Stimulated activated CD4-positive, alpha-beta T cell treated with anti-CD3 and anti-CD28 coated beads, Interleukin-1b, Interleukin-23, amount 100 ng/mL, for 24 hours (primary cell): ENCODE measurements at regions not wholly inside any gene's neighbourhood (a gene's known extent, or its start where the extent isn't known, plus 50 kb on each side); places are given as distances from the start of the nearest gene placed in this dataset.
"Not testable (repeated sequence)": the region's sequence is repeated elsewhere in the genome, so short reads cannot be mapped to it uniquely, and the experiment has no call there.

Experiments
- DNase-seq, 4 experiments: peaks; one replicate each; pipeline ENCODE4 v3.0.0-alpha.2; 2020; ENCODE audit warnings: low read depth in 4 of 4, low spot score in 1 of 4

DNA sequence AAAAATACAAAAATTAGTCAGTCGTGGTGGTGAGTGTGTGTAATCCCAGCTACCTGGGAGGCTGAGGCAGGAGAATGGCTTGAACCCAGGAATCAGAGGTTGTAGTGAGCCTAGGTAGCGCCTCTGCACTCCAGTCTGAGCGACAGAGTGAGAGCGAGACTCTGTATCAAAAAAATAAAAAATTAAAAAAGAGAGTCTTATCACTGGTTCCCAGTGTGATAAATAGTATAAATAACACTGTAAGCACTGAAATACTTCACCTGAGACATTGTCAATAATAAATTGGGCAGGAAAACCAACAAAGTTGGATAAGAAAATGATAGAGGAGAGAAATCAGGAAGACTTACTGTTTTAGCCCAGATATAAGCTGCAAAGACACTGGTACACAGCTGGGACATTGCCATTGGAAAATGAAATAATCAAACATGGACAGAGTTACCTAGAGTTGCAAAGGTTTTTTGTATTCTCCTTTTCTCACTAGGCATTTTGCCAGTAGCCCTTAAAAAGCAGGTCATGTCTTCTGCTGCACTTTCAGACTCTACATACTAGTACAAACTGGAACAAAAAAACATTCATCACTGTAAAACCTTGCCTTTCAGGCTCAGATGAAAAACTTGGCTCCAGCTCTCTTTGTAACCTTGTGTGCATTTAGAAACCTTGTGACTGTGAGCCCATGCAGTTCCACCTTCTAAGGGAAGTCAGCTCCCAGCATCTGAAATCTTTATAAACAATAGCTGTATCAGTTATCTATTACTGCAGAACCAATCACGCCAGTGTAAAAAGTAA is 55.0 kb upstream of the PPP1R2C start:
- no peak for DNase-seq

DNA sequence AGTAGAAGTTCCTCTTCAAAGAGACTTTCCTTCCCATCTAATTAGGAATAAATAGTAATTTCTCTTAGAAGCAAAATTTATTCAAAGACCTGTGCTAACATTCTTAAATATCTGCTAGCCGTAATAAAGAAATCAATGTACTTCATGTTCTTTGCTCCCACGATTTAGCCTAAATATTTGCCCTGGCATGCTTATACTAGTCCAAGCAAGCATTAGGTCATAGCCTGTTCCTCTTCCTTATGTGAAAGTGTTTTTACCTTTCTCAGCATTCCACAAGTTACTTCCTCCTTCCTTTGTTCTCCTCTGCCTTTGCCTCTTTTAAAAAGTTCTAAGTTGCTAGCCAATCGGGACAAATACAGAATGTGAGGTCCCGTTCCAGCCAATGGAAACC is 55.6 kb upstream of the PPP1R2C start:
- not testable (repeated sequence) for DNase-seq

DNA sequence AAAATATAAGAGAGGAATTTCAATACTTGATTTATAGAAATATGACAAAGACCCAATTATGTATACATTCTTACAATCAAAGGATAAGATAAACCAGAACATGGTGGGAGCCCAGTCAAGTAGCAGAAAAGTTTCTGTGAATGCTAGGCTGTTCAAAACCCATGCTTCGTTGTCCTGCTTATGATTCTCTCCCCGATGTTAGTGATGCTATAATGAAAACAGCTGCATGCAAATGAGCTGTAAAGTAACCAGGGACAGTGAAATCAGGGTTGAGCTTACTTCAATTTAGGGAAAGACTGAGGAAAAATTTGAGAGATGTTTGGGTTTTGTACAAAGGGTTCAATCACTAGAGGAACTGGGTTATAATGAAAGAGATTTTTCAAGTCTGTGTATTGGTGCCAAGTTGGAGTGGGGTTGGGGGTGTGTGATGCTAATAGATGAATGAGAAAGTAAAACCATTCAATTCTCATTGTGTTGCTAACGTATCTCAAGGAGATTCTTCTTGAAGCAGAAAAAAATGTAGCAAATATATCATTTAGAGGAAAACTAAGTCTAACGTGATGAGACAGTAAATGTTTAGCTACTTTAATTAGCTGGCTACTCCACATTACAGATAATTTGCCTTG is 59.3 kb upstream of the PPP1R2C start:
- no peak for DNase-seq

DNA sequence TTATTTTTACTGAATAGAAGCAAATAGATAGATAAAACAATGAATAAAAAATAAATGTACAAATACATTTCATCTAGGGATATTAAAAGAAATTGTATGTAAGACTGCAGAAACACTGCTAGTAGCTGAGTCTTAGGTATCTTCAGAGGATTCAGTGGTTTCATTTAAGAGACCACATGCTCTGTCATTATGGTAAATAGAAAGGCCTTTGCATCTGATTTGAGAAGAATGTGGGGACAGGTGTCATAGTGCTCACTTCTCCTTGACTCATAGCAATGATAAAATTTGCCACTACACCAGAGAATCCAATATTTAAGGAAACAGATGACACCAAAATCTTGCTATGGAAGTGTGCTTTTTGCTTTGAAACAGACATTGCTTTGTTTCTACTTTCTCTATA is 59.8 kb upstream of the PPP1R2C start:
- no peak for DNase-seq

DNA sequence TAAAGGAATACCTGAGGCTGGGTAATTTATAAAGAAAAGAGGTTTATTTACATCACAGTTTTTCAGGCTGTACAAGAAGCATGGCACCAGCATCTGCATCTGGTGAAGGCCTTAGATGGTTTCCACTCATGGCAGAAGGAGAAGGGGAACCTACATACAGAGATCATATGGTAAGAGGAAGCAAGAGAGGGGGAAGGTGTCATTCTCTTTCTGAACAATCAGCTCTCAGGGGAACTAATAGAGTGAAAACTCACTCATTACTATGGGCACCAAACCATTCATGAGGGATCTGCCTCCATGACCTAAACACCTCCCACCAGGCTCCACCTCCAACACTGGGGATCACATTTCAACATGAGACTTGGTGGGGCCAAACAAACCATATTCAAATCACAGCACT is 61.7 kb upstream of the PPP1R2C start:
- no peak for DNase-seq

DNA sequence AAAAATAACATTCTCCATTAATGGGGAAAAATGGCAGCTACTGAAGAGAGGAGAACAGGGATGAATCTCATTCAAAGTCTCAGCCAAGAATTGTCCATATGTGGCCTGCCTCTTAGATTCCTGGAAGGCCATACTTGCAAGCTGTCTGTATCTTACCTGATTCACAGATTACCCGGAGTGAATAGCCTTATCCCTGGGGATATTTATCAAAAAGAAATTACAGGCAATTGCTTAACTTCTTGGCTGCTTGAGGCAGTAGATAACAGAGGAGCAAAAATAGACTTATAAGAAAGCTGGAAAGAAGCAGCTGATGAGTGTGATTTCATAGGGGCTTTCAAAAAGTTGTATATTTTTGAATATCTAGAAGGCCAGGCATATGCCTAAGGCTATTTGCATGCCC is 68.8 kb upstream of the PPP1R2C start:
- DNase-seq, result no peak

DNA sequence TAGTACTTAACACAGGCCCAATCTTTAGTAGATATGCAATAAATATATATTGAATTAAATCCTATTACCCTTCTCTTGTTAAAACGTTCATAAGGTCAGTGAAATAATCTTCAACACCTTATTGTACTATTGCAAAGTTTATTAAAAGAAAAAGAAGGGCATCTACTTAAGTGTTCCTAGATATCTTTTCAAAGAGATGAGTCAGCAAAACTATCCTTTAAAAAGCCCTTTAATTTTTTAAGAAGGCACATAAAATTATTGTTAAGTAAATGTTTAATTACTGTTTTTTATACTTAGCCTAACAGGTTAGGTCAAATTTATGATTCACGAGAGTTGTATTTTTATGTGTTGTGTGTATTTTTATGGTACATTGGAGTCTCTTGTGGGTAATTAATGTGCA is 77.3 kb upstream of the PPP1R2C start:
- no peak for DNase-seq

DNA sequence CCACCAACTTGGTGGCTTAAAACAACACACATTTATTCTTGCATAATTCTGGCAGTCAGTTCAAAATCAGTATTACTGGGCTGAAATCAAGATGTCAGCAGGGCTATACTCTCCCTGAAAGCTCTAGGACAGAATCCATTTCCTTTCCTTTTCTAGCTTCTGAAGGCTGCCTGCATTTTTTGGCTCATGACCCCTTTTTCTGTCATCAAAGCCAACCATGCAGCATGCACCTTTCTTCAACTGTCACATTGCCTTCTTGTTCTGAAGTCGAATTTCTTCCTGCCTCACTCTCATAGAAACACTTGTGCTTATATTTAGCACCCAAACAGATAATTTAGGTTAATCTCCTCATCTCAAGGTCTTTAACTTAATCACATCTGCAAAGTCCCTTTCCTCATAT is 79.8 kb upstream of the PPP1R2C start:
- no peak for DNase-seq

DNA sequence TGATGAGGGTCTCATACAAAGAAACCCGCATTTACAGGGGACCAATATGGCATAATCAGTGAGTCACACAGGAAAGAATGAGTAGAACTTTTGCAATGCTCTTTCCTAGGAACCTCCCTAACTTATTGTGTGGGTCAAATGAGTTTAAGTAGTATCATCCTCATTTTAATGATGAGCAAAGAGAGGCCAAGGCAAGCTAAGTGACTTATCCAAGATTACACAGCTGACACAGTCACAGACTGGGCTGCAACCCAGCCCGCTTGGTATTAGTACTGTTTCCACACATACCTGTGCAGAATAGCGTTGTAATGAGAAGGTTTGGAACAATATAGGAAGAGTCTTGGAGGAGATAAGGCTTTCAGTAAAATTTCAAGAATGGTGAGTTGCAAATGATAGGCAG is 91.0 kb upstream of the PPP1R2C start:
- DNase-seq, result no peak

DNA sequence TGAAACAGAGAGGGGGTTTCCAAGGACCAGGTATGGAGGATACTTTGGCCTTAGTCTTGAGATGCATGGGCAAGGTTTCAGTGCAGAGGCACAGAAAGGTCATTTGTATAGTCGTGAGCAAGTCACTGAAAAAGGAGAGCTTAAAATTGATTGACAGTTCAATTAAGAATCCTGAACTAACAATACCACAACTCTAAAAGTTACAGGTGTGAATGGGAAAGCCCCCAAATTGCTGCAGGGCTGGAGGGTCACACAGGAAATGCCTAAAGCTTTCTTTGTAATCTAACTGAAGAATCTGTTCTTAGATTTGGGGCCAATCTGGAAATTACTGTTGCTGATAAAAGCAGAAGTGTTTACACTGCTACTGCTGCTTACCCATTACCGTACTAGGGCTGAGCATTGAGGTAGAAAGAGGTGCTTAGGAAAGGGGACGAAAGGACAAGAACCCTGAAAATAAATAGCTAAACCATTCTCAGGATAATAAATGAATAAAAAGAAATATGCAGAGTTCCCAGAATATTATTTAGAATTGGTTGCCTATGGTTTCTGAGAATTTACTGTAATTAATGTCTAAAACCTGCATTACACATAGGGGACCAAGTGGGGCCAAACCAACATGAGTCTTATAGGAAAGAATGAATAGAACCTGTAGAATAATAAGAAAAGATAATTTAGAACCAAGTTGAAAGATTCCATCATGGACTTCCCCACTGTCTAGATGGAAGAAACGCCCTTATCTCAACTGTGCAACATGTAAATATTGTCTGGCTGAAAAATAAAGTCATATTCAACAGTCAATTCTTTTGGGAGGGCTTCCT is 91.9 kb upstream of the PPP1R2C start:
- DNase-seq, result no peak

DNA sequence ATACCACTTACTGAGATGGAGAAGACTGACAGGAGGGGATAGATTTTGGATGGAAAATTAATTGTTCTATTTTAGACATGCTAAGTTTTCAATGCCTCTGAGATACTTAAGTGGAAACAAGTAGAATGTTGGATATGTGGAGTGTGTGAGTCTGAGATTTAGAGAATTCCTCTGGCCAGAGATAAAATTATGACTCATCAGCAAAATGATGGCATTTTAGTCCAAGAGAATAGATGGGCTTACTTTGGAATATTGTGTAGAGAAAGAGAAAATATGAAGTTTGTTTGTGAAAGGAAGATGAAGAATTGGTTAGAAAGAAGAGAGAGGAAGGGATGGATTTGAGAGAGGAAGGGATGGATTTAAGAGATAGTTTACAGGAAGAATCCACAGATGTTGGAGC is 108.6 kb upstream of the PPP1R2C start:
- DNase-seq, result no peak

DNA sequence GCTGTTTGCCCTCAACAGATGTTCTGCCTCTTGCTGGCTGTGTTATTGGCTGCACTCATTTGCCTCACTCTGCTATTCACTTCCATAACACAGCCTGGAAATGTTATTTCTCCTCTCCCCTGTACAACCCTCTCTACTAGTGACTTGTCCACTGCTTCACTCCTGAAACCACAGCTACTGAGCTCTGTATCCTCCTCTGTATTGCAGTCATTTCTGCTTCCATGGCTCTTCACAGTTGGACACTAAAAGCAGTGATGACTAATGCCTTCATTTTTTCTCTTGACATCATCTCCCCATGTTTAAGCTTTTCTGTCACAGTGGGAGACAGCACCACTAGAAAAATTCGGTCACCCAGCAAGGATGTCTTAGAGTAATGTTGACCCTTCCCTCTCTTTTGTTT is 123.0 kb upstream of the PPP1R2C start:
- DNase-seq, result no peak

DNA sequence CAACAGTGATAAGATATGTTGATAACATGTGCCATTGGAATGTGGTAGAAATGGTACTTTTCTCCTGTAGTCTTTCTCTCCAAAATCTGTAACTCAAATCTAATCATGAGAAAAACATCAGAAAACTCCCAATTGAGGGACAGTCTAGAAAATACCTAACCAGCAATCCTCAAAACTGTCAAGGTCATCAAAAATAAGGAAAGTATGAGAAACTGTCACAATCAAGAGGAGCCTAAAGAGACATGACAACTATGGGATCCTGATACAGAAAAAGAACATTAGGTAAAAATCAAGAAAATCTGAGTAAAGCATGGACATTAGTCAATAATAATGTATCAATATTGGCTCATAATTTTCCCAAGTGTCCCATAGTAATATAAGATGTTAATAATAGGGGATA is 124.5 kb upstream of the PPP1R2C start:
- DNase-seq, result no peak

DNA sequence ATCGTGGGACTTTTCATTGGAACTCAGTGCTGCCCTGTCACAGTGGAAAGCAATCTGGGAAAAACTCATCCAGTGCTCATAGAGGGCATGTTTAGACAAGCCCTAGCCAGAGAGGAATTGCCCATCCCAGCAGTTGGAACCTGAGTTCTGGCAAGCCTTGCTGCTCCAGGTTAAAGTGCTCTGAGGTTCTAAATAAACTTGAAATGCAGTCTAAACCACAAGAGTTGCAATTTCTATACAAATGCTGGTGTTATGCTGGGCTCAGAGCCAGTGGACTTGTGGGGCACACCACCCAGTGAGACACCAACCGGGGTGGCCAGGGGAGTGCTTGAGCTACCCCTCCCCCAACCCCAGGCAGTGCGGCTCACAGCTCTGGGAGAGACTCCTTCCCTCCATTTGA is 142.8 kb upstream of the PPP1R2C start:
- no peak for DNase-seq

DNA sequence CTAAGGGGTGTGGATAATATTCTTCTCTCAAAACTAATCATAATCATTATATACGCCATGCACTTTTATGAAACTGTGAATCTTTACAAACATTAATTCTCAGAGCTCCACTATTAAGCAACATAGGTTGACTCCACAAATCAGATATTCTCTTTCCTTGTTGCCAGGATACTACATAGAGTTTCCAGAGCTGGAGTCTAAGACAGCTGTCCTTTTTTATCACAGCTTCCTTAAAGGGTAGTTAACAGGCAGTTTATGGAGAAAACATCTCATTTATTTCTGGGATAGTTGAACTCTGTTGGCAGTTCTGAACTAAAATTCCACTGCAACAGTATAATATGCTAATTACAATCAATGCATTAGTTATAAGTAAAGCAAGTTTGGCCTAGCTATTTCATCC is 152.1 kb upstream of the PPP1R2C start:
- no peak for DNase-seq

DNA sequence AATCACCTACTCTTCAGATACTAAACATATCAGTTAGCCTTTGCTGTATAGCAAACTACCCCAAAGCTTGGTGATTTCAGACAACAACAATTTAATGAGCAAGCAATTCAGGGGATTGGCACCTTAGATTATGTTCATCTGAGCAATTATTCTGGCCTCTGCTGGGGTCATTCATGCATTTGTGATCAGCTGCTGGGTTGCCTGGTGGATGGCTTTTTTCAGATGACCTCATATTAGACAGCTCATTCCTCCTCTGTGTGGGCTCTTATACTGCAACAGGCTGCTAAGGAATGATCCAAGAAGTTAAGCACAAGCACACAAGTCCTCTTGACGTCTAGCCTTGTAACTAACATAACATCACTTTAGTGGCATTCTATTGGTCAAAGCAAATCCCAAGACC is 153.0 kb upstream of the PPP1R2C start:
- no peak for DNase-seq

DNA sequence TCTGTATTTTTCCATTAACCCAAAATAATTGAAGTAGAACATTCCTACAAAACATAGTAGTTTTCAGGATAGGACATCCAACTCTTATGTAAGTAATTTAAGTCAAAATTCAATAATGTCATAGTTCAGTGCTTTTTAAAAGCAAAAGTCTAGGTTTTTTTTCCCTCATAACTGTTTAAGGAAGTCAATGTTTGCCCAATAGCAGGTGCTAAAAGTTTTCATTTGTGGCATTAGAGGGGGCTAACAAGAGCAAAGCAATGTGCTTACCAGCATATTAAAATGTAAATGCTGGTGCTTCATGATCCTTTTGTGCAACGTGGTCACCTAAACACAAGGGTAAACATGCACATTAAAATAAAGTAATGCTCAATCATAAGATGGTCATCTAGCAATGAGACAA is 155.2 kb upstream of the PPP1R2C start:
- no peak for DNase-seq

DNA sequence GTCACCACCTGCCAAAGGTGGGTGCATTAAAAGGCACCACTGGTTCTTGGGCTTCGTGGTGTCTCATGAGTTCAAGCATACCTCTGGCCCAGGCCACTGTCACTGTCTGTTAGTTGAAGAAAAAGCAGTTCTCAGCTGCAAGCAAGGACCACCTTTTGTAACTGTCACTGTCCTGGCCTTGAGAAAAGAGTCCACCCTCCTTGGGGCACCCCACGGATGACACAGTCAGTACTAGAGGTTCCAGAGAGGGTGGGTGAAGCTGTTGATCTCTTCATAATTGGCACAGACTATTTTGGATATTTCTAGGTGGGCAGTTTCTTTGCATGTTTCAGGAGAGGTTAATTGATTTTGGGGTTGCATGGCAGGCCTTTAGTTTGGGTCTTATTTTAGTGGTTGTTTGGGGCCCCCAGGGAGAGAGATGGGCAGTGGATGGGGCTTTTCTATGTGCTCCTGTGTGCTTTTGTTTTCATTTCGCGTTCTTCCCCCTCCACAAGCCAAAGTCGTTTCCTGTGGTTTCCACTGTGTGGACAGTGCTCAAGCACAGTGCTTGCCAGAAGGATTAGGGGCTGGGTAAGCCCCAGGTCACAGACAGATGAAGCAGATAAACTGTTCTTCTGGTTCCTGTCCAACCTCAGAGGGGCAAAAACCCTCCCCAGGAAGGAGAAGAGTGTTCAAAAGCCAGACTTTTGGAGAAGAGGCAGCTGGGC is 156.2 kb upstream of the PPP1R2C start:
- DNase-seq, result no peak

DNA sequence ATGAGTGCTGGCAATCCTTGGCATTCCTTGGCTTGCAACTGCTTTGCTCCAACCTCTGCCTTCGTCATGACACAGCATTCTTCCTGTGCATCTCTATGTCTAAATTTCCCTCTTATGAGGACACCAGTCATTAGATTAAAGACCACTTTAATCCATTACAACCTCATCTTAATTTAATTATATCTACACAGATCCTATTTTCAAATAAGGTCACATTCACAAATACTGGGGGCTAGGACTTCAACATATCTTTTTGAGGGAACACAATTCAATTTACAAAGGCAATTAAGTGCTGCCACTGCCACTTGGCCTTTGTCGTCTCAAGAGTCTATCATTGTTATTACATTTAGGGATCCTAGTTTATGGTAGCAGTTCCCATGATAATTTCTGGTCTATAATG is 163.7 kb upstream of the PPP1R2C start:
- DNase-seq, result no peak

DNA sequence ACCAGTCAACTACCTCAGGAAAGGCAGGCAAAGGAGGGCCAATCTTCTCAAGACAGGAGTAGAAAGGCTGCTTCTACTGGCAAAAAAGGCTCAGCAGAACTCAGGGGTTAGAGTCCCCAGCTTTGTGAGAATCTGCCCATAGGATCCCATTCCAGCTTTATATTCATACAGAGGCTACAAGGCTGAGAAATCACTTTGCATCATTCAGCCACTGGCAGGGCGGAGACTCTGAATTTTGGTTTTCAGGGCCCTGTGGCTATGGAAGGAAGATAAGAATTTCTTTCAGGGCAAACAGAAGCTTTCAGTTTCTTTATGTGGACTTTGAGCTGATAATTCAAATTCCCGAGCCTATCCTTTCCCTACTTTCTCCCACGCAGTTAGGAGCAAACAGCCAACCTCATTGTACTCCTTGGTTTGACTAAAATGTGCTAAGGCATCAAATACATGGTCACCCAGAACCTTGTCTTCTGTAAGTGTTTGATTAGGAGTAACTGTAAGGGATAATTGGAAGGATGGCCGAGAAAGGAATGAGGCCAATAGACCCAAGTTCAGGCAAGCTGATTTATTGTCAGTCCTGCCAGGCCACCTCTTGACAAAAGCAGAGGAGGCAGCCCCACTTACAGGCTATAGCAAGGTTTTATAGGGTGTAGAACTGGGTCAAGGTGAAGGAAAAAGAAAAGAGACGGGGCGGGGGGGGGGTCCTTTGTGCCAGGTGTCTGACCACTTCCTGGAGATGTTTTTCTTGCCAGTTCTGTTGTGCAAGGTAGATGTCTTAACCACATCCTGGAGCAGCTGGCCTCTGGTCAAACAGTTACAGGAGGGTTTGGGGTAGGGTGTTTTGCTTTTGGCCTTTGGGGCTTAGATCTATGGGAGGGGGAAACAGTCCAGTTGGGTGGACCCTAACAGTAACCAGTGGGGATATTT is 165.3 kb upstream of the PPP1R2C start:
- DNase-seq, result no peak
